ENCODE measurements at regions not wholly inside any gene's neighbourhood (a gene's known extent, or its start where the extent isn't known, plus 50 kb on each side); places are given as distances from the start of the nearest gene placed in this dataset.
A peak's percentile ranks its signal among the peaks of the same experiment; 100 is the strongest.

DNA sequence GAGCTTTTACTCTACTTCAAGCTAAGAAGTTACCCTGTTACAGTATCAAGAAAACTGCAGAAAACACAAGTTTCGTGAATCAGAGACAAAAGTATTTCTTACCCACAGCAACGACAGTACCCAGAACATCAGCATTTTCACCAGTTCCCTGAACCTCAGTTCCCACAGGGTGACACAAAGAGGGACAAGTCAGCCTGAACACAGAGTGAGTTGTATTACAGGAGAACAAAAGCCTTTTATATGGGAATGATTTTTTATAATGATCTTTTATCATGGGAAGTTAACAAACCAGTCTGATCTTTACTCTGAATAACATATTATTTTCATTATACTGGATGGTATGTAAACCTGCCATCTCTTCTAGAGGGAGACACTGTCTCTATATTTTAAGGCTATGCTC is 139.0 kb upstream of the ITGA1 start:
- Histone ChIP-seq H3K4me1 (ENCODE audit: low read depth) (no peaks in the 10 kb centered on the region), H3K36me3 (no peaks in the 10 kb centered on the region), H3K27me3 (no peaks in the 10 kb centered on the region), H3K27ac (no peak overlapping the region), H3K9me3 (ENCODE audit: low read depth) (no peaks in the 10 kb centered on the region), H3K4me3 (no peak overlapping the region)
- no peak for DNase-seq (ENCODE audit: low read depth in 1 of 2, low spot score in 1 of 2)
- no peak for TF ChIP-seq CTCF (IDR thresholded peaks at IDR 0.05; ENCODE audit: low read depth, low read length)

DNA sequence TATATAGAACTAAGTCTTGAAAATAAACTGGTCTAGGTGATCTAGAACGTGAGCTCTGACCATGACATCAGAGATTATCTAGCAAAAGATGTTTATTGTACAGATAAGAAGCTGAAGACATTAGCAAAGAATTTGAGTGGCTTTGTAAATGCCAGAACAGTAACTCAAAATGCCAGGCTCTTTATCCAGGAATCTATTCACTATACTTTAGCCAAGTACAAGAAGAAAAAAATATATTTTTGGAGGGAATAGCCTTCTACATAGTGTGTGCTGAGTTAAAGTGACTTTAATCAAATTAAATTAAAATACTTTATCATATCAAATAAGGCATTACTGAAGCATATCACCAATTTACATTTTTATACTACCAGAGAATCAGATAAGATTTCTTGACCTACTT is 132.6 kb upstream of the ITGA1 start:
- H3K36me3 ChIP-seq, result no peaks in the 10 kb centered on the region
- TF ChIP-seq CTCF (IDR thresholded peaks at IDR 0.05; ENCODE audit: low read depth, low read length), result no peak
- no peaks in the 10 kb centered on the region for H3K4me1 ChIP-seq (ENCODE audit: low read depth)
- H3K27me3 ChIP-seq, result no peaks in the 10 kb centered on the region
- DNase-seq (ENCODE audit: low read depth in 1 of 2, low spot score in 1 of 2), result no peak
- H3K27ac ChIP-seq, result no peak overlapping the region
- no peak overlapping the region for H3K4me3 ChIP-seq
- H3K9me3 ChIP-seq (ENCODE audit: low read depth), result no peaks in the 10 kb centered on the region

DNA sequence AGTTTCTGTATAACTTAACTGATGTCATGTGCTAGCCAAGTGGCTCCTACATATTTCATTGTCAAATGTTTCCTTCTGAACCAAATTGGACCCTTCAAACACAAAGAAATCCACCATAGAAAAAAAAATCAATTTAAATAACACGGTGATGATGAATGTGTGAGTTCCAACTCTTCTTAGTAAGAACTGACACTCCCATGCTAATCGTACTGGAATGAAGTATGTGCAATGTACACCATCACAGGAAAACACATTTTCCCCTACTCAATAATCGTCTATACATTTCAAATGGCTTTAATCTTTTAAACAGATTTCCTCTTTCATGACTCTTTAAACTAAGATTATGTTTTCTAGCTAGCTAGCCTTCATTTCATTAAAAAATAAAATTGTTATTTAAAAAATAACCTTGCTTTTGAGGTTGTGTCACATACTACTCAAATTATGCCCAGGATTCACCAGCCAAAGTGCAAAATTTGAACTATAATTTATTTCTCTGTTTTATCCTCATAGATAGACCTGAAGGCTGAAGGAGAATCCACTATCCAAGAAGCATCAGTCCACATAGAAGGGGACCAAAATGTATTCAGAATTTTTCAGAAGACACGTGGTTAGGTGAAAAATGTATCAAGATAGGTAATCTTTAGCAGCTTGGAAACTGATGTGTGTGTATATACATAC is 131.0 kb upstream of the ITGA1 start:
- no peaks in the 10 kb centered on the region for H3K4me1 ChIP-seq (ENCODE audit: low read depth)
- H3K4me3 ChIP-seq, result no peak overlapping the region
- H3K27me3 ChIP-seq, result no peaks in the 10 kb centered on the region
- TF ChIP-seq CTCF (IDR thresholded peaks at IDR 0.05; ENCODE audit: low read depth, low read length), result no peak
- no peaks in the 10 kb centered on the region for H3K36me3 ChIP-seq
- no peak for DNase-seq (ENCODE audit: low read depth in 1 of 2, low spot score in 1 of 2)
- H3K27ac ChIP-seq, result no peak overlapping the region
- H3K9me3 ChIP-seq (ENCODE audit: low read depth), result no peaks in the 10 kb centered on the region

GRCh38 chr5:52657247-52657645 is 130.5 kb upstream of the ITGA1 start:
- Histone ChIP-seq H3K4me3 (no peak overlapping the region), H3K36me3 (no peaks in the 10 kb centered on the region), H3K27me3 (no peaks in the 10 kb centered on the region), H3K9me3 (ENCODE audit: low read depth) (no peaks in the 10 kb centered on the region), H3K4me1 (ENCODE audit: low read depth) (no peaks in the 10 kb centered on the region), H3K27ac (no peak overlapping the region)
- DNase-seq (ENCODE audit: low read depth in 1 of 2, low spot score in 1 of 2), result peak; percentile 67 to 71
- TF ChIP-seq CTCF (IDR thresholded peaks at IDR 0.05; ENCODE audit: low read depth, low read length), result peak; percentile 36

- no peak for TF ChIP-seq CTCF (IDR thresholded peaks at IDR 0.05; ENCODE audit: low read depth, low read length)
- Histone ChIP-seq H3K9me3 (ENCODE audit: low read depth) (no peaks in the 10 kb centered on the region), H3K4me3 (no peak overlapping the region), H3K36me3 (no peaks in the 10 kb centered on the region), H3K27ac (no peak overlapping the region), H3K4me1 (ENCODE audit: low read depth) (no peaks in the 10 kb centered on the region), H3K27me3 (no peaks in the 10 kb centered on the region)
- no peak for DNase-seq (ENCODE audit: low read depth in 1 of 2, low spot score in 1 of 2)
These were observed 129.5 kb upstream of the ITGA1 start for GRCh38 chr5:52658246-52658645.

Data from cardiac muscle cell (in vitro differentiated cells and primary cell).